GM21360 (cell line): ENCODE measurements at regions not wholly inside any gene's neighbourhood (a gene's known extent, or its start where the extent isn't known, plus 50 kb on each side); places are given as distances from the start of the nearest gene placed in this dataset.

ENCODE experiments used
- ATAC-seq: cut with Tn5 transposase; IDR thresholded peaks from one replicate; pipeline ENCODE4 v1.9.1; 2021; ENCODE audit warnings: mild to moderate bottlenecking, moderate library complexity; ENCODE audit not compliant: unreplicated experiment

GRCh38 chr6:143595251-143596036 lies 82.3 kb upstream of the PHACTR2 start:
- no peak for ATAC-seq

- no peak for ATAC-seq
Measured at GRCh38 chr6:143594647-143595046, 83.1 kb upstream of the PHACTR2 start.

- ATAC-seq, result no peak
Measured at GRCh38 chr6:143592335-143592734, 80.8 kb upstream of the FUCA2 start.

GRCh38 chr6:143591441-143591840 lies 79.9 kb upstream of the FUCA2 start:
- ATAC-seq, result no peak

DNA sequence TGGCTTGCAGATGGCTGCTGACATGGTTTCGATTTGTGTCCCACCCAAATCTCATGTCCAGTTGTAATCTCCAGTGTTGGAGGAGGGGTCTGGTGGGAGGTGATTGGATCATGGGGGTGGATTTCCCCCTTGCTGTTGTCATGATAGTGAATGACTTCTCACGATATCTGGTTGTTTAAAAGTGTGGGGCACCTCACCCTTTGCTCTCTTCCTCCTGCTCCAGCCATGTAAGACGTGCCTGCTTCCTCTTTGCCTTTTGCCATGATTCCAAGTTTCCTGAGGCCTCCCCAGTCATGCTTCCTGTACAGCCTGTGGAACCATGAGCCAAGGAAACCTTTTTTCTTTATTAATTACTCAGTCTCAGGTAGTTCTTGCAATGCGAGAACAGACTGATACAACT lies 77.6 kb upstream of the FUCA2 start:
- no peak for ATAC-seq

DNA sequence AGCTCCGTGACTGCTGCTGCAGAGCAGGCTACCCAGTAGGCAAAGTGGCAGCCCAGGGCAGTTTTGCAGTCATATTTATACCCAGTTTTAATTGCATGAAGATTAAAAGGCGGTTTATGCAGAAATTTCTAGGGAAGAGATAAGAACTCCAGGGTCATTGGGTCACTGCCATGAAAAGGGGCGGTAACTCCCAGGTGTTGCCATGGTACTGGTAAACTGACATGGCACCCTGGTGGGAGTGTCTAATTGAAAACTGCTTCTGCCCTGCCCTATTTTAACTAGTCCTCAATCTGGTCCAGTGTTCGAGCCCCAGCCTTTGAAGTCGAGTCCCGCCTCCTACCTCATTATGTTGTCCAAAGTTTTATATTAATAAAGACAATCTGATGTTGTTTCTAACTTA lies 75.0 kb upstream of the FUCA2 start:
- ATAC-seq, result no peak

DNA sequence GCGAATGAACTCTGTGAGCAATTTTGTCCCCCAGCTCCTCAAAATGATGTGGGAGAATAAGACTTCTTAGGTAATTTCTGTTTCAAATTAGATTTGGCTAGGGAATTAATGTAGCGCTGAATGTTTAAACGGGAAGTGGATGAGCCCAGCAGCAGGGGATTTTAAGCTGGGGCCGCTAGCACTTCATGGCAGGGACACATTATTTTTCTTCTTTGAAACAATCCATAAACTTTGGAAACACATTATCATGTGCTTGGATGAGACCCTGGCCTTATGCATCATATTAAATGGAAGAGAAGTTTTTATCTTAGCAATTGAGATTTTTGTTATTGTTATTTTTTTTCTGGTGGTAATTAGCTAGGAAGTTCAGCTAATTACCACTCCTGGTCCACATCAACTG lies 74.2 kb upstream of the FUCA2 start:
- no peak for ATAC-seq

- ATAC-seq, result no peak
Measured at GRCh38 chr6:143585241-143585640, 73.7 kb upstream of the FUCA2 start.

DNA sequence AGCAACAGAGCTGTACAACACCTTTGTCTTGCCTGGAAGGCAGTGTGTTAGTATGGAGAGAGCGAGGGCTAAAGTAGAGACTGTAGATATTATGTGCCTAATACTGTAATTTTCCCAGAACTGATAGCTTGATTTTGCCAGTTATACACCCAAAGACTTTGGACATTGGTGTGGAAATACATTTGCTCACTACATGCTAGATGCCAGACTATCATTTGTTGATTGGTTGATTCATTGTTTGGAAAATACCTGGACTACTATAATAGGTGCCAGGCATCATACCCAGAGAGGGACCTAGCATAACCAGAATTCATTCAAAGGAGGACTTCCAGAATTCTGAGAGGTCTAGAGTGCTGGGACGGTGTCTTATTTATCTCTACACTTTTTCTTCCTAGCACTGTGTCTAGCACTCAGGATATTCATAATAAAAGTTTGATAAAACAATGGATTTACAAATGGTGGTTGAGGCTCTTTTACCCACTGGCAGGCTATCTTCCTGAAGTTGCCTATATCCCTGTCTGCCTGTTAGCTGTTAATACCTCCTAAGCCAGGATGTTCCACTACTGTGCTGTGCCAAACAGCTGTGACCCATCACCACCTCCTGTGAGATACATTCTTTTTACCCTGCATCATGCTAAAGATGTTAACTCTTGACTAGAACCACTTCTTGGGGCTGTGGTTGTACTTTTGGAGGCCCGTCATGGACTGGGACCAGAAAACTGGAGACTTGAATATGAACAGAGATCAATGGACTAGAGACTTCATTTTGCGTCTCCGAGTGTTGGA lies 72.2 kb upstream of the FUCA2 start:
- no peak for ATAC-seq

GRCh38 chr6:143581835-143582480 lies 70.4 kb upstream of the FUCA2 start:
- ATAC-seq, result no peak

- no peak for ATAC-seq
Measured at GRCh38 chr6:143579703-143580102, 68.2 kb upstream of the FUCA2 start.

- ATAC-seq, result no peak
Measured at GRCh38 chr6:143578054-143578453, 66.5 kb upstream of the FUCA2 start.

- ATAC-seq, result no peak
Measured at GRCh38 chr6:143575901-143576426, 64.4 kb upstream of the FUCA2 start.

DNA sequence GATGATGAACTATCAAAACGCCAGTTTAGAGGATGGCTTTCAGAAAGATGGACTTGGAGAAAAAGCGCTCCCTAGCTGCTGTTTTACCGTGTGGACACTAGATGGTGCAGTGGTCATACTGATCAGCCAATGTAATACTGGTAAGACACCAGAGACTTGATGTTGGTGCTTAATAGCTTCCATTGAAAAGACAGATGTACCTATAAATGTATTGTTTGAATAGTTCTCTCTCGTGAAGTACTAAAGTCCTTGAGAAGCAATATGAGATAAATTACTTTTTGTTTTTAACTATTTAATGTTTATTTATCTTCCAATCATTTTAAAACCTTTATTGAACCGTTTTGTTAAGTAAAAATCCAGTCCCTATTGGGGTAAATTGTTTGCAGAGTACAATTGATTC lies 63.9 kb upstream of the FUCA2 start:
- peak; percentile 94 for ATAC-seq

DNA sequence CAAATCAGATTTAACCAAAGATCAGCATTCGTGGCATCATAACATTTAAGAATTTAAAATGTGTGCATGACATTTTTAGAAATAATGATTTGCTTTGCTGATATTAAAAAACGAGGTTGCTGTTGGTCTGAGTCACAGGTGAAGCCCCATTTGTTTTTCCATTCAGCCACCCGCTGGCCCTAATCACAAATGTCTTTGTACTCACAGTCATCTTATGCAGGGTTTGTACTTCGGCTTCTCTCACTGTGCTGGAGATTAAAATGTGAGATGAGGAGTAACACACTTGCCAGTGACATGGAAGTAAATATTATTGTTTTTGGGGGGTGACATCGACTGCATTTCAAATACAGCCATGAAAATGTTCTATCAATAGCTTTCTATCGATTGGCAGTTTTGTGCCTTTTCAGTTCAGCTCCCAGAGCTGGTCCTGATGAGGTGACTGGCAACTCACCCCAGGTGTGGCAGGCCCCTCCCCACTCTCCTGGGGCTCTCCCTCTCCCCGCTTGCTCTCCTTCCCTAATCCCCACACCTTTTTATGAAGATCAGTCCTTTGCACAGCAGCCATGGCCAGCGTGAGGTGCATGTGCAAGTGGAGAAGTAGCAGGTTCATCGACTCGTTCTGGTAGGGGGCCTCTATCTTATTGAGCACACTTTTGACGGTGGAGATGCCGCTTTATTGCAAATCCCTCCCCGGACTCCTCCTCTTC lies 58.8 kb upstream of the FUCA2 start:
- no peak for ATAC-seq

DNA sequence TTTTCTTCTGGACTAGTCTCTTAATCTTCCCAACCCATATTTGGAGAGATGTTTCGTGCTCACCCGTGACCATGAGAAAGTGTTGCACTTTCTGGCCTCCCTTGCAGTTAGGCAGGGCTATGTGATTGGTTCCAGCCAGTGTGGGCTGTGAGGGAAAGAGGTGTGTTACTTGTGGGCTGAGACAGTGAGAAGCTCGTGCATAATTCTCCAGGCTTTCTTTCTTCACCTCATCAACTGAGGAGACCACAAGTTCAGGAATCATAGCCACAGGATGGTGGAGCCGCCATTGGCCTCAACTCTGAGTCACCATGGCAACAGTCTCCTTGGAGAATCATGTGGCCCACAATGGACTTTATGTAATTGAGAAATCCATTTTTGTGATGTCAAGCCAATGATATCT lies 57.5 kb upstream of the FUCA2 start:
- no peak for ATAC-seq

GRCh38 chr6:143564484-143565017 lies 53.0 kb upstream of the FUCA2 start:
- ATAC-seq, result no peak

DNA sequence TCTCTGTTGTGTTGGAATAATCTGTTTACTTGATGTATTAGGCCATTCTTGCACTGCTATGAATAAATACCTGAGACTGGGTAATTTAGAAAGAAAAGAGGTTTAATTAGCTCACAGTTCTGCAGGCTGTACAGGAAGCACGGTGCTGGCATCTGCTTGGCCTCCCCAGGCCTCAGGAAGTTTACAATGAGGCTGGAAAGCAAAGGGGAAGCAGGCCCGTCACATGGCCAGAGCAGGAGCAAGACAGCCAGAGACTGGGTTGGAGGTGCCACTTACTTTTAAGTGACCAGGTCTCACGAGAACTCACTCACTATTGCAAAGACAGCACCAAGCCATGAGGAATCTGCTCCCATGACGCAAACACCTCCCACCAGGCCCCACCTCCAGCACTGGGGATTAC lies 50.6 kb upstream of the FUCA2 start:
- no peak for ATAC-seq
